ENCODE measurements at regions not wholly inside any gene's neighbourhood (a gene's known extent, or its start where the extent isn't known, plus 50 kb on each side); places are given as distances from the start of the nearest gene placed in this dataset.
A peak's percentile ranks its signal among the peaks of the same experiment; 100 is the strongest.

GRCh38 chr1:29520571-29521437, 284.5 kb downstream of the PTPRU start:
- no peak for DNase-seq

- DNase-seq: no peak
Measured at GRCh38 chr1:29519788-29520110, 283.4 kb downstream of the PTPRU start.

GRCh38 chr1:29519108-29519787, 282.9 kb downstream of the PTPRU start:
- DNase-seq: no peak

GRCh38 chr1:29518183-29518835, 282.0 kb downstream of the PTPRU start:
- no peak for DNase-seq

GRCh38 chr1:29517251-29518086, 281.1 kb downstream of the PTPRU start:
- DNase-seq: no peak

- DNase-seq: no peak
Measured at GRCh38 chr1:29516063-29516820, 279.9 kb downstream of the PTPRU start.

GRCh38 chr1:29515170-29515955, 279.0 kb downstream of the PTPRU start:
- DNase-seq: no peak

- no peak for DNase-seq
Measured at GRCh38 chr1:29514361-29515169, 278.2 kb downstream of the PTPRU start.

- DNase-seq: no peak
Measured at GRCh38 chr1:29513357-29513756, 277.0 kb downstream of the PTPRU start.

GRCh38 chr1:29511436-29511835, 275.1 kb downstream of the PTPRU start:
- DNase-seq: no peak

GRCh38 chr1:29508458-29509107, 272.3 kb downstream of the PTPRU start:
- no peak for DNase-seq

- no peak for DNase-seq
Measured at GRCh38 chr1:29506678-29507225, 270.4 kb downstream of the PTPRU start.

- no peak for DNase-seq
Measured at GRCh38 chr1:29505532-29506220, 269.4 kb downstream of the PTPRU start.

- no peak for DNase-seq
Measured at GRCh38 chr1:29504709-29505410, 268.5 kb downstream of the PTPRU start.

- no peak for DNase-seq
Measured at GRCh38 chr1:29504196-29504595, 267.9 kb downstream of the PTPRU start.

- peak; percentile 80 to 85 for DNase-seq
Measured at GRCh38 chr1:29502911-29503840, 266.9 kb downstream of the PTPRU start.

Data from NCI-H187 (cell line).